Ovary (tissue), 7 donors: ENCODE measurements at regions not wholly inside any gene's neighbourhood (a gene's known extent, or its start where the extent isn't known, plus 50 kb on each side); places are given as distances from the start of the nearest gene placed in this dataset.

Experiments used
- DNase-seq, 5 donors: peaks; one replicate each; pipeline ENCODE4 v3.0.0-alpha.2; 2019 to 2020
- H3K27ac ChIP-seq, 2 donors: fragments of 200-600 bp; one replicate each; pipeline versions ENCODE4 v1.5.1 to v1.8.0; 2019 to 2022
- H3K27me3 ChIP-seq: fragments of 200-600 bp; one replicate; pipeline ENCODE4 v1.8.0; 2022
- H3K36me3 ChIP-seq: fragments of 200-600 bp; sonication (generic); one replicate; pipeline ENCODE4 v1.5.1; 2019
- H3K4me1 ChIP-seq: one replicate; pipeline ENCODE4 v1.8.1; 2013; ENCODE audit warnings: mild to moderate bottlenecking, moderate library complexity; ENCODE audit not compliant: insufficient read depth
- H3K4me3 ChIP-seq: fragments of 200-600 bp; sonication (generic); one replicate; pipeline ENCODE4 v1.5.1; 2017
- H3K9me3 ChIP-seq, 2 donors: fragments of 200-600 bp in 1 of 2; sonication (generic) in 1 of 2; one replicate each; pipeline versions ENCODE4 v1.5.1 to v1.8.1; 2013 to 2019; ENCODE audit warnings: mild to moderate bottlenecking in 1 of 2, moderate library complexity in 1 of 2
- CTCF ChIP-seq, 3 donors: fragments of 450-650 bp in 2 of 3; fragments of 200-600 bp in 1 of 3; IDR thresholded peaks; one replicate each; pipeline versions ENCODE4 v1.5.1 to v1.8.0; 2016 to 2022; ENCODE audit warnings: antibody characterized with exemption in 3 of 3, mild to moderate bottlenecking in 1 of 3
- EP300 ChIP-seq: sonication (generic); formaldehyde crosslinking; IDR thresholded peaks from one replicate; pipeline ENCODE4 v1.6.1; 2017; ENCODE audit warnings: antibody characterized with exemption
- POLR2A ChIP-seq: fragments of 450-650 bp; IDR thresholded peaks from one replicate; pipeline ENCODE4 v1.6.1; 2017; ENCODE audit warnings: antibody characterized with exemption, mild to moderate bottlenecking, moderate library complexity
- WGBS, 3 donors: extraction: QIAGEN DNeasy Blood & Tissue Kit in 1 of 3; methylation state at CpG; one replicate each; pipeline versions ENCODE4 v1.1.5 to v1.1.7; 2013 to 2017; 5-methylcytosine and 5-hydroxymethylcytosine counted together
- intact Hi-C, 4 donors: fragments of 100-400 bp; cut with DNase I; formaldehyde crosslinking; loops; one replicate each; pipeline versions ENCODE4 v1.11.0 to v1.15.1; 2022 to 2023
- donor health status: DM: no; HTN: no; CAD: no; lungs with moderate emphysema.
- donor health status: DM: no; HTN: no; CAD: no.
- donor health status: Bipolar disorder and iron deficiency.
- donor health status: DM: no; HTN: no; CAD: no.
- donor health status: DM: yes; HTN: yes; CAD: no.

DNA sequence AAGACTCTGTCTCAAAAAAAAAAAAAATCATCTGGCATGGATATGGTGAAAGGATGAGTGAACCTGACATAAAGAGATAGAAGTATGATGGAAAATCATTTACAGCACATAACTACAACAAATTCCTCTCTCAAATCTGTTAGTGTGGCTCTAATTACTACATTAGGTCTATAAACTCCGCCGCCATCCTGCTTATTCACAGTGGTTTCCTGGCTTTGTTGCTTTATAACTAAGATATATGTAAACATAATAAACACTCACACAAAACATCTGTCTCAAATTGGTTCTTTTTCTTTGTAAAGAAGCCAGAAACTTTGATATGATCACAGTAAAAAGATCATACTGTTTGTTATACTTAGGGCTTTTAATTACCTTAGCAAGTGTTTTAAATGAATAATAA is 412.6 kb upstream of the FAM98A start:
- no peaks in the 10 kb centered on the region for H3K4me1 ChIP-seq
- H3K9me3 ChIP-seq = no peaks in the 10 kb centered on the region
- H3K27me3 ChIP-seq = no peaks in the 10 kb centered on the region
- no peak overlapping the region for H3K4me3 ChIP-seq
- 61 to 68% (median 67%) methylated on average over 2 of the region's 2 CpGs for WGBS, 3 donors
- H3K27ac ChIP-seq = no peak overlapping the region
- intact Hi-C loops = no loop called here
- no peaks in the 10 kb centered on the region for H3K36me3 ChIP-seq
- no peak for DNase-seq
- TF ChIP-seq POLR2A (no peak), EP300 (no peak), CTCF (IDR thresholded peaks at IDR 0.05) (no peak)

GRCh38 chr2:34005901-34006300 is 406.8 kb upstream of the FAM98A start:
- Histone ChIP-seq H3K4me1 (no peaks in the 10 kb centered on the region), H3K36me3 (no peaks in the 10 kb centered on the region), H3K27ac (no peak overlapping the region), H3K9me3 (no peaks in the 10 kb centered on the region), H3K4me3 (no peak overlapping the region), H3K27me3 (no peaks in the 10 kb centered on the region)
- no peak for DNase-seq
- 84 to 93% (median 87%) methylated on average over 3 of the region's 3 CpGs for WGBS, 3 donors
- TF ChIP-seq CTCF (IDR thresholded peaks at IDR 0.05) = no peak
- TF ChIP-seq POLR2A = no peak
- no peak for TF ChIP-seq EP300
- intact Hi-C loops = no loop called here

- 76 to 81% (median 80%) methylated on average over 6 of the region's 6 CpGs for WGBS, 3 donors
- Histone ChIP-seq H3K27ac (no peak overlapping the region), H3K27me3 (no peaks in the 10 kb centered on the region), H3K36me3 (no peaks in the 10 kb centered on the region), H3K4me1 (no peaks in the 10 kb centered on the region), H3K9me3 (no peaks in the 10 kb centered on the region), H3K4me3 (no peak overlapping the region)
- DNase-seq = no peak
- intact Hi-C loops = no loop called here
- TF ChIP-seq EP300 = no peak
- no peak for TF ChIP-seq CTCF (IDR thresholded peaks at IDR 0.05)
Observed at GRCh38 chr2:34004936-34005335, 405.8 kb upstream of the FAM98A start.

- 69 to 80% (median 72%) methylated on average over 4 of the region's 4 CpGs for WGBS, 3 donors
- TF ChIP-seq POLR2A (no peak), CTCF (IDR thresholded peaks at IDR 0.05) (no peak), EP300 (no peak)
- no peak overlapping the region for H3K27ac ChIP-seq
Observed at GRCh38 chr2:34003795-34004194, 404.7 kb upstream of the FAM98A start.

GRCh38 chr2:34001557-34001956 is 402.5 kb upstream of the FAM98A start:
- DNase-seq = no peak
- no peak overlapping the region for H3K4me3 ChIP-seq
- 85 to 92% (median 88%) methylated on average over 2 of the region's 2 CpGs for WGBS, 3 donors
- intact Hi-C loops = no loop called here
- H3K36me3 ChIP-seq = no peaks in the 10 kb centered on the region
- no peaks in the 10 kb centered on the region for H3K9me3 ChIP-seq
- H3K27ac ChIP-seq = no peak overlapping the region
- no peaks in the 10 kb centered on the region for H3K4me1 ChIP-seq
- TF ChIP-seq CTCF (IDR thresholded peaks at IDR 0.05) (no peak), POLR2A (no peak), EP300 (no peak)
- H3K27me3 ChIP-seq = no peaks in the 10 kb centered on the region

More at GRCh38 chr2:34003795-34004194, 404.7 kb upstream of the FAM98A start:
- Histone ChIP-seq H3K36me3 (no peaks in the 10 kb centered on the region), H3K4me1 (no peaks in the 10 kb centered on the region), H3K4me3 (no peak overlapping the region), H3K9me3 (no peaks in the 10 kb centered on the region), H3K27me3 (no peaks in the 10 kb centered on the region)
- no peak for DNase-seq
- intact Hi-C loops = no loop called here
